HL-60 (cell line): ENCODE measurements at regions not wholly inside any gene's neighbourhood (a gene's known extent, or its start where the extent isn't known, plus 50 kb on each side); places are given as distances from the start of the nearest gene placed in this dataset.

Experiments used
- DNase-seq, 2 experiments: peaks; one replicate each; pipeline ENCODE4 v3.0.0-alpha.2; 2010 to 2020; ENCODE audit warnings: low read depth in 1 of 2, low spot score in 1 of 2
- H3K27ac ChIP-seq: fragments of 250-450 bp; sonication (Bioruptor Pico); replicated peaks from 2 replicates; pipeline ENCODE4 v1.5.1; 2020; ENCODE audit warnings: mild to moderate bottlenecking, moderate library complexity
- H3K27me3 ChIP-seq: fragments of 250-450 bp; sonication (Bioruptor Pico); 2 replicates; pipeline ENCODE4 v1.5.1; 2021; ENCODE audit warnings: mild to moderate bottlenecking, moderate library complexity; ENCODE audit not compliant: insufficient read depth, poor library complexity, severe bottlenecking
- H3K4me3 ChIP-seq: replicated peaks from 2 replicates; pipeline ENCODE4 v1.5.1; 2011; ENCODE audit warnings: mild to moderate bottlenecking, control low read depth, low read length; ENCODE audit not compliant: insufficient read depth
- CTCF ChIP-seq: IDR thresholded peaks from one replicate; pipeline ENCODE4 v1.5.1; 2011; ENCODE audit warnings: low read length, control low read depth, inconsistent platforms; ENCODE audit not compliant: insufficient read depth
- GABPA ChIP-seq: IDR thresholded peaks from 2 replicates; pipeline ENCODE4 v1.6.1; 2012; ENCODE audit warnings: low read depth
- POLR2AphosphoS5 ChIP-seq: IDR thresholded peaks from 2 replicates; pipeline ENCODE4 v1.6.1; 2012; ENCODE audit warnings: low read depth
- REST ChIP-seq: IDR thresholded peaks from 2 replicates; pipeline ENCODE4 v1.6.1; 2012; ENCODE audit warnings: low read depth; ENCODE audit not compliant: insufficient replicate concordance
- SPI1 ChIP-seq: IDR thresholded peaks from 2 replicates; pipeline ENCODE4 v1.6.1; 2012; ENCODE audit warnings: low read depth, mild to moderate bottlenecking, borderline replicate concordance

GRCh38 chr4:114389070-114389685, 209.4 kb upstream of the UGT8 start:
- no peaks in the 10 kb centered on the region for H3K27me3 ChIP-seq
- H3K4me3 ChIP-seq = no peak overlapping the region
- H3K27ac ChIP-seq = no peak overlapping the region
- DNase-seq = no peak
- TF ChIP-seq SPI1 (no peak), POLR2AphosphoS5 (no peak), CTCF (no peak), GABPA (no peak), REST (no peak)

GRCh38 chr4:114393295-114394038, 205.1 kb upstream of the UGT8 start:
- no peak overlapping the region for H3K4me3 ChIP-seq
- TF ChIP-seq POLR2AphosphoS5 = no peak
- no peak for TF ChIP-seq CTCF
- no peak for TF ChIP-seq REST
- TF ChIP-seq GABPA = no peak
- TF ChIP-seq SPI1 = no peak
- H3K27me3 ChIP-seq = no peaks in the 10 kb centered on the region
- DNase-seq = no peak
- no peak overlapping the region for H3K27ac ChIP-seq

GRCh38 chr4:114396808-114397207, 201.8 kb upstream of the UGT8 start:
- no peak for DNase-seq
- no peak overlapping the region for H3K27ac ChIP-seq
- no peaks in the 10 kb centered on the region for H3K27me3 ChIP-seq
- H3K4me3 ChIP-seq = no peak overlapping the region
- TF ChIP-seq GABPA = no peak

- Histone ChIP-seq H3K4me3 (no peak overlapping the region), H3K27ac (no peak overlapping the region), H3K27me3 (no peaks in the 10 kb centered on the region)
- no peak for DNase-seq
- TF ChIP-seq SPI1 (no peak), REST (no peak), CTCF (no peak), POLR2AphosphoS5 (no peak), GABPA (no peak)
Measured at GRCh38 chr4:114398410-114398809, 200.2 kb upstream of the UGT8 start.
